PC-3 (cell line): ENCODE measurements at regions not wholly inside any gene's neighbourhood (a gene's known extent, or its start where the extent isn't known, plus 50 kb on each side); places are given as distances from the start of the nearest gene placed in this dataset.

ENCODE experiments used
- ATAC-seq: fragments of 200-7000 bp; cut with Tn5 transposase; 2 replicates; pipeline ENCODE4 v1.9.1; 2020; ENCODE audit warnings: mild to moderate bottlenecking, moderate library complexity
- BruUV-seq: library from RNA; stranded (reverse); fragments of 400-500 nt; replicated peaks from 2 replicates; lab custom pipeline; 2021; lab: Mats Ljungman, UMichigan
- CTCF ChIA-PET: fragments of 300-600 bp; sonication (Branson Sonifier 250); formaldehyde crosslinking; loops from one replicate; lab custom pipeline; 2022; ENCODE audit warnings: antibody characterized with exemption; lab: Charles Lee
- POLR2A ChIA-PET: fragments of 300-600 bp; sonication (Branson Sonifier 250); formaldehyde crosslinking; loops from one replicate; lab custom pipeline; 2022; ENCODE audit warnings: antibody characterized with exemption; ENCODE audit not compliant: unreplicated experiment; lab: Charles Lee
- DNase-seq: peaks from one replicate; pipeline ENCODE4 v3.0.0-alpha.2; 2015
- H2AFZ ChIP-seq: fragments of 300-600 bp; sonication (generic); 2 replicates; pipeline ENCODE4 v1.6.0; 2016; ENCODE audit warnings: antibody characterized with exemption, low read length
- H3F3A ChIP-seq: fragments of 300-600 bp; sonication (generic); one replicate; pipeline ENCODE4 v1.6.0; 2017; ENCODE audit warnings: antibody characterized with exemption, low read length, control low read depth, mild to moderate bottlenecking; ENCODE audit not compliant: unreplicated experiment
- H3K27ac ChIP-seq: fragments of 300-600 bp; sonication (generic); 2 replicates; pipeline ENCODE4 v1.5.1; 2016; ENCODE audit warnings: mild to moderate bottlenecking, low read length
- H3K27me3 ChIP-seq: fragments of 300-600 bp; sonication (generic); 2 replicates; pipeline ENCODE4 v1.6.1; 2016; ENCODE audit warnings: low read length, mixed read lengths
- H3K36me3 ChIP-seq: fragments of 300-600 bp; sonication (generic); 2 replicates; pipeline ENCODE4 v1.6.1; 2016; ENCODE audit warnings: low read depth, mixed run types, low read length, mixed read lengths
- H3K4me1 ChIP-seq: fragments of 300-600 bp; sonication (generic); 2 replicates; pipeline ENCODE4 v1.5.1; 2016; ENCODE audit warnings: low read length; ENCODE audit not compliant: insufficient read depth
- H3K4me2 ChIP-seq: fragments of 300-600 bp; sonication (generic); 2 replicates; pipeline ENCODE4 v1.6.0; 2016; ENCODE audit warnings: low read length
- H3K4me3 ChIP-seq: fragments of 300-600 bp; sonication (generic); 2 replicates; pipeline ENCODE4 v1.5.1; 2016; ENCODE audit warnings: mild to moderate bottlenecking, low read length, mixed read lengths
- H3K79me2 ChIP-seq: fragments of 300-600 bp; sonication (generic); 2 replicates; pipeline ENCODE4 v1.6.1; 2017; ENCODE audit warnings: low read length, mixed read lengths
- H3K9ac ChIP-seq: fragments of 300-600 bp; sonication (generic); 2 replicates; pipeline ENCODE4 v1.6.0; 2016; ENCODE audit warnings: mild to moderate bottlenecking, low read length
- H3K9me2 ChIP-seq: fragments of 300-600 bp; sonication (generic); replicated peaks from 2 replicates; pipeline ENCODE4 v1.6.1; 2016; ENCODE audit warnings: mixed run types, low read length, mixed read lengths
- H3K9me3 ChIP-seq: fragments of 300-600 bp; sonication (generic); 2 replicates; pipeline ENCODE4 v1.6.1; 2016; ENCODE audit warnings: low read length, mixed read lengths
- H4K20me1 ChIP-seq: fragments of 300-600 bp; sonication (generic); 2 replicates; pipeline ENCODE4 v1.6.1; 2016; ENCODE audit warnings: low read length, mixed read lengths
- EZH2 ChIP-seq: fragments of 300-600 bp; sonication (generic); IDR thresholded peaks from one replicate; pipeline ENCODE4 v1.6.1; 2017; ENCODE audit warnings: antibody characterized with exemption, mild to moderate bottlenecking, low read length; ENCODE audit not compliant: unreplicated experiment
- EZH2phosphoT487 ChIP-seq: fragments of 300-600 bp; sonication (generic); IDR thresholded peaks from 2 replicates; pipeline ENCODE4 v1.6.1; 2018; ENCODE audit warnings: mild to moderate bottlenecking, antibody characterized with exemption, low read length, borderline replicate concordance
- intact Hi-C: fragments of 100-400 bp; cut with micrococcal nuclease; formaldehyde crosslinking; loops from 2 replicates; pipeline ENCODE4 v1.9.0; 2023
- TF ChIP-seq, protein P1 (sequence below): fragments of 300-600 bp; sonication (generic); conservative IDR thresholded peaks from 2 replicates; pipeline ENCODE4 v1.5.1; 2017; ENCODE audit warnings: antibody characterized with exemption, low read depth, mild to moderate bottlenecking, low read length

DNA sequence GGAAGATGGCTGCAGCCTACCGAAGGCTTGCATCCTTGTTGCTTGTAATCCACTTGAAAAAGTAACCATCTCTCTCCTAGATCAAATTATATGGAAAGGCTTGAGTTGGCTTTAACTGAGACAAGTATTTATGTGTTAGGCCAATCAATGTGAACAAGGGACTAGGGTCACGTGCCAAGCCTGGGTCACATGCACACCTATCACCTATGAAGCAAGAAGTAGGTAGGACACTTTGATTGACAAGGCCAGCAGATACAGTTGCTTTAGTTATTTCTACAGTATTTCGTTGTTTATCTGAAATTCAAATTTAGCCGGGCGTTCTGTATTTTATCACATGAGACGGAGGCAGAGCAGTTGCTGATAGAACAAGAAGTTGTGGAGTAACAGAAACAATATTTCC lies 212.3 kb upstream of the OTX2 start:
- no TSS peak for BruUV-seq

DNA sequence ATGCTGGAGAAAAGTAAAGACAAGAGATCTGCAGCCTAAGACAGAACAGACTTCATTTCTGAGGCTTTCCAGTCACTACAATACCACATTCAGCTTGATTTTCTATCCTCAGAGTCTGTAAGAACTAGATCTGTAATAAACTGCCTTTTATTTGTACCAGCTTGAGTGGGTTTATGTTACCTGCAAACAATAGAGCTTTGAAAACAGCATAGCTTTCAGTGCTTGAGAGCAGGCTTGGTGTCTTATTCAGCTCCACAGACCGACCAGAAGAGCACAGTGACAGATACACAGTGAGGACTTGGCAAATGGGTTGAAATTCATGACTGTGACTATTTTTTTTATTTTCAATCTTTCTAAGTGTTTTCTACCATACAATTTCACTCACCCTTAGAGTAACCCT lies 207.8 kb upstream of the OTX2 start:
- ChIA-PET POLR2A (no interaction called here), CTCF (interaction anchor here (0.5 kb wide), 1 partner anchor 41 kb away, joined by 5 read pairs; no protein-coding TSS in a partner anchor)
- intact Hi-C loops: no loop called here
- no peak overlapping the region for H3K4me2 ChIP-seq
- H3K9me2 ChIP-seq: no peaks in the 10 kb centered on the region
- H3K9me3 ChIP-seq: no peaks in the 10 kb centered on the region
- H3K4me1 ChIP-seq: no peaks in the 10 kb centered on the region
- H3K4me3 ChIP-seq: no peak overlapping the region
- no peak overlapping the region for H3K9ac ChIP-seq
- peaks cover 45% of the 10 kb centered on the region for H3K27me3 ChIP-seq
- no peaks in the 10 kb centered on the region for H3F3A ChIP-seq
- TF ChIP-seq, protein P1, sequence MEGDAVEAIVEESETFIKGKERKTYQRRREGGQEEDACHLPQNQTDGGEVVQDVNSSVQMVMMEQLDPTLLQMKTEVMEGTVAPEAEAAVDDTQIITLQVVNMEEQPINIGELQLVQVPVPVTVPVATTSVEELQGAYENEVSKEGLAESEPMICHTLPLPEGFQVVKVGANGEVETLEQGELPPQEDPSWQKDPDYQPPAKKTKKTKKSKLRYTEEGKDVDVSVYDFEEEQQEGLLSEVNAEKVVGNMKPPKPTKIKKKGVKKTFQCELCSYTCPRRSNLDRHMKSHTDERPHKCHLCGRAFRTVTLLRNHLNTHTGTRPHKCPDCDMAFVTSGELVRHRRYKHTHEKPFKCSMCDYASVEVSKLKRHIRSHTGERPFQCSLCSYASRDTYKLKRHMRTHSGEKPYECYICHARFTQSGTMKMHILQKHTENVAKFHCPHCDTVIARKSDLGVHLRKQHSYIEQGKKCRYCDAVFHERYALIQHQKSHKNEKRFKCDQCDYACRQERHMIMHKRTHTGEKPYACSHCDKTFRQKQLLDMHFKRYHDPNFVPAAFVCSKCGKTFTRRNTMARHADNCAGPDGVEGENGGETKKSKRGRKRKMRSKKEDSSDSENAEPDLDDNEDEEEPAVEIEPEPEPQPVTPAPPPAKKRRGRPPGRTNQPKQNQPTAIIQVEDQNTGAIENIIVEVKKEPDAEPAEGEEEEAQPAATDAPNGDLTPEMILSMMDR: no peak
- TF ChIP-seq EZH2phosphoT487: no peak
- no peak for TF ChIP-seq EZH2
- no peaks in the 10 kb centered on the region for H3K36me3 ChIP-seq
- no TSS peak for BruUV-seq
- DNase-seq (no peak), ATAC-seq (no peak)
- H4K20me1 ChIP-seq: no peaks in the 10 kb centered on the region
- H3K27ac ChIP-seq: no peak overlapping the region
- no peaks in the 10 kb centered on the region for H3K79me2 ChIP-seq
- no peak overlapping the region for H2AFZ ChIP-seq

More for the DNA sequence above, 212.3 kb upstream of the OTX2 start:
- TF ChIP-seq EZH2: no peak
- TF ChIP-seq, protein P1: no peak
- no peak for TF ChIP-seq EZH2phosphoT487
- Histone ChIP-seq H3K4me2 (no peak overlapping the region), H3K9ac (no peak overlapping the region), H3K9me2 (no peaks in the 10 kb centered on the region), H3K9me3 (no peaks in the 10 kb centered on the region), H3K27ac (no peak overlapping the region), H2AFZ (no peak overlapping the region), H3K79me2 (no peaks in the 10 kb centered on the region), H3K36me3 (no peaks in the 10 kb centered on the region), H3K4me1 (no peaks in the 10 kb centered on the region), H3F3A (no peaks in the 10 kb centered on the region), H4K20me1 (no peaks in the 10 kb centered on the region), H3K4me3 (no peak overlapping the region), H3K27me3 (peaks cover 66% of the 10 kb centered on the region)
- ATAC-seq: no peak
- ChIA-PET POLR2A (no interaction called here), CTCF (interaction anchor here (0.6 kb wide), 1 partner anchor 11 kb away, joined by 3 read pairs; no protein-coding TSS in a partner anchor)
- intact Hi-C loops: no loop called here
- no peak for DNase-seq

DNA sequence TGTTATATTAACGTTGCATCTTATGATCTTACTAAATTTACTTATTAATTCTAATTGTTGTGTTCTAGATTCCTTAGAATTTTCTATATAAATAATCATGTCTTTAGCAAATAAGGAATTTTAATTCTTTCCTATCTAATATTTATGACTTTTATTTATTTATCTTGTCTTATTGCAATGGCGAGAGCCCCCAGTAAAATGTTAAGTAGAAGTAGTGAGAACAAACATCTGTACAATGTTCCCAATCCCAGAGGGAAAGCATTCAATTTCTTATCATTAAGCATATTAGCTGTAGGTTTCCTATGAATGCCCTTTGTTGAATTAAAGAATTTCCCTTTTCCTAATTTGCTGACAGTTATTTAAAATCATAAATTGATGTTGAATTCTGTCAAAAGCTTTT lies 203.7 kb upstream of the OTX2 start:
- H3K27ac ChIP-seq: no peak overlapping the region
- no peak overlapping the region for H3K9ac ChIP-seq
- H2AFZ ChIP-seq: no peak overlapping the region
- DNase-seq (no peak), ATAC-seq (no peak)
- no peaks in the 10 kb centered on the region for H4K20me1 ChIP-seq
- TF ChIP-seq, protein P1: no peak
- TF ChIP-seq EZH2phosphoT487 (no peak), EZH2 (no peak)
- H3K9me2 ChIP-seq: no peaks in the 10 kb centered on the region
- no peaks in the 10 kb centered on the region for H3K4me1 ChIP-seq
- ChIA-PET POLR2A (no interaction called here), CTCF (no interaction called here)
- no peak overlapping the region for H3K4me3 ChIP-seq
- BruUV-seq: no TSS peak
- H3K9me3 ChIP-seq: no peaks in the 10 kb centered on the region
- peaks cover 33% of the 10 kb centered on the region for H3K27me3 ChIP-seq
- no peaks in the 10 kb centered on the region for H3K36me3 ChIP-seq
- H3K4me2 ChIP-seq: no peak overlapping the region
- H3F3A ChIP-seq: no peaks in the 10 kb centered on the region
- intact Hi-C loops: no loop called here
- no peaks in the 10 kb centered on the region for H3K79me2 ChIP-seq
